SK-N-SH (cell line): ENCODE measurements at regions not wholly inside any gene's neighbourhood (a gene's known extent, or its start where the extent isn't known, plus 50 kb on each side); places are given as distances from the start of the nearest gene placed in this dataset.

Experiments used
- CTCF ChIA-PET: fragments of 300-600, 350-600 bp; formaldehyde crosslinking; extraction: SDS; loops from one replicate; lab custom pipeline; 2021; lab: Yijun Ruan, JAX
- POLR2A ChIA-PET: fragments of 350-600 bp; sonication (Branson Sonifier 250); formaldehyde crosslinking; extraction: SDS; loops from one replicate; lab custom pipeline; 2020; ENCODE audit warnings: antibody characterized with exemption, inconsistent platforms; lab: Yijun Ruan, JAX
- DNase-seq: peaks from one replicate; pipeline ENCODE4 v3.0.0; 2012
- H2AFZ ChIP-seq: fragments of 200-600 bp; sonication (generic); 2 replicates; pipeline ENCODE4 v1.8.1; 2016; ENCODE audit warnings: antibody characterized with exemption, mild to moderate bottlenecking, low read depth
- H3F3A ChIP-seq: fragments of 200-600 bp; sonication (generic); replicated peaks from 2 replicates; pipeline ENCODE3; 2016; ENCODE audit warnings: antibody characterized with exemption, mild to moderate bottlenecking; ENCODE audit not compliant: insufficient read depth
- H3K27ac ChIP-seq, 2 experiments: fragments of 200-500 bp in 1 of 2; fragments of 200-600 bp in 1 of 2; sonication (Bioruptor generic) in 1 of 2; sonication (generic), shearing (Covaris generic) in 1 of 2; 2 replicates each; pipeline versions ENCODE4 v1.5.1 to v1.6.1; 2014 to 2016; ENCODE audit warnings: low read depth in 2 of 2, inconsistent platforms in 1 of 2, low read length in 1 of 2, mild to moderate bottlenecking in 1 of 2, mixed read lengths in 1 of 2
- H3K27me3 ChIP-seq: fragments of 200-600 bp; sonication (generic), shearing (Covaris generic); 2 replicates; pipeline ENCODE4 v1.6.1; 2016; ENCODE audit warnings: mixed run types; ENCODE audit not compliant: insufficient read depth
- H3K36me3 ChIP-seq, 2 experiments: fragments of 200-500 bp in 1 of 2; fragments of 200-600 bp in 1 of 2; sonication (Bioruptor generic) in 1 of 2; sonication (generic) in 1 of 2; replicated peaks in 1 of 2; 2 replicates each; pipeline versions ENCODE3 to v1.5.1; 2014 to 2016; ENCODE audit warnings: low read length in 1 of 2, mild to moderate bottlenecking in 1 of 2; ENCODE audit not compliant: insufficient read depth in 2 of 2, control insufficient read depth in 1 of 2
- H3K4me1 ChIP-seq, 2 experiments: fragments of 200-500 bp in 1 of 2; fragments of 200-600 bp in 1 of 2; sonication (Bioruptor generic) in 1 of 2; sonication (generic), shearing (Covaris generic) in 1 of 2; 2 replicates each; pipeline versions ENCODE4 v1.5.1 to v1.6.1; 2014 to 2016; ENCODE audit warnings: low read depth in 1 of 2, low read length in 1 of 2, mixed run types in 1 of 2; ENCODE audit not compliant: insufficient read depth in 2 of 2, control insufficient read depth in 1 of 2
- H3K4me2 ChIP-seq: fragments of 200-600 bp; sonication (generic), shearing (Covaris generic); 2 replicates; pipeline ENCODE4 v1.6.1; 2017; ENCODE audit warnings: mixed run types
- H3K4me3 ChIP-seq, 2 experiments: fragments of 200-500 bp in 1 of 2; fragments of 200-600 bp in 1 of 2; sonication (Bioruptor generic) in 1 of 2; sonication (generic), shearing (Covaris generic) in 1 of 2; 2 replicates each; pipeline versions ENCODE4 v1.5.1 to v1.8.1; 2014 to 2016; ENCODE audit warnings: low read depth in 2 of 2, inconsistent platforms in 1 of 2, low read length in 1 of 2, mild to moderate bottlenecking in 1 of 2, mixed read lengths in 1 of 2, moderate library complexity in 1 of 2
- H3K79me2 ChIP-seq: fragments of 200-600 bp; sonication (generic); 2 replicates; pipeline ENCODE4 v1.8.1; 2017; ENCODE audit warnings: mild to moderate bottlenecking; ENCODE audit not compliant: insufficient read depth
- H3K9ac ChIP-seq: fragments of 200-600 bp; sonication (generic); 2 replicates; pipeline ENCODE4 v1.6.1; 2017; ENCODE audit warnings: mixed run types
- H3K9me2 ChIP-seq: fragments of 200-600 bp; sonication (generic); 2 replicates; pipeline ENCODE4 v1.6.1; 2017; ENCODE audit warnings: mixed run types
- H3K9me3 ChIP-seq: fragments of 200-600 bp; sonication (generic); 2 replicates; pipeline ENCODE4 v1.6.1; 2017; ENCODE audit warnings: mixed run types, mild to moderate bottlenecking, moderate library complexity
- H4K20me1 ChIP-seq: fragments of 200-600 bp; sonication (generic); 2 replicates; pipeline ENCODE4 v1.6.1; 2017; ENCODE audit warnings: mild to moderate bottlenecking, mixed run types; ENCODE audit not compliant: insufficient read depth
- CHD2 ChIP-seq: fragments of 150-350 bp; IDR thresholded peaks from 2 replicates; pipeline ENCODE4 v1.6.1; 2018; ENCODE audit warnings: low read length; ENCODE audit not compliant: partially characterized antibody
- CTCF ChIP-seq: fragments of 200-600 bp; sonication (generic); IDR thresholded peaks from 2 replicates; pipeline ENCODE4 v1.6.1; 2017; ENCODE audit warnings: antibody characterized with exemption, mild to moderate bottlenecking, moderate library complexity
- ELF1 ChIP-seq: IDR thresholded peaks from 2 replicates; pipeline ENCODE4 v1.4.0; 2012
- EP300 ChIP-seq, 2 experiments: IDR thresholded peaks; 2 replicates each; pipeline versions ENCODE4 v1.4.0 to v1.6.1; 2012; ENCODE audit warnings: borderline replicate concordance in 1 of 2, low read depth in 1 of 2, low read length in 1 of 2
- EZH2phosphoT487 ChIP-seq: fragments of 200-600 bp; sonication (generic); IDR thresholded peaks from 2 replicates; pipeline ENCODE4 v1.6.1; 2017; ENCODE audit warnings: low read depth, mixed run types, mild to moderate bottlenecking, antibody characterized with exemption, moderate library complexity, borderline replicate concordance
- FOSL2 ChIP-seq: IDR thresholded peaks from 2 replicates; pipeline ENCODE4 v1.4.0; 2012; ENCODE audit warnings: low read depth, mild to moderate bottlenecking, moderate library complexity, borderline replicate concordance
- FOXM1 ChIP-seq: IDR thresholded peaks from 2 replicates; pipeline ENCODE4 v1.4.0; 2012; ENCODE audit warnings: low read depth, mild to moderate bottlenecking
- GABPA ChIP-seq: IDR thresholded peaks from 2 replicates; pipeline ENCODE4 v1.4.0; 2012; ENCODE audit warnings: low read depth, mild to moderate bottlenecking
- GATA2 ChIP-seq: sonication (generic); formaldehyde crosslinking; IDR thresholded peaks from 2 replicates; pipeline ENCODE4 v1.5.0; 2020; ENCODE audit warnings: mild to moderate bottlenecking, missing genetic modification reagents
- IRF3 ChIP-seq: fragments of 150-350 bp; IDR thresholded peaks from 2 replicates; pipeline ENCODE4 v1.6.1; 2016; ENCODE audit warnings: mild to moderate bottlenecking, low read depth, low read length
- JUND ChIP-seq: IDR thresholded peaks from 2 replicates; pipeline ENCODE4 v1.4.0; 2012
- MAX ChIP-seq: IDR thresholded peaks from 2 replicates; pipeline ENCODE4 v1.4.0; 2012; ENCODE audit warnings: low read depth
- MXI1 ChIP-seq: IDR thresholded peaks from 2 replicates; pipeline ENCODE4 v1.6.1; 2012; ENCODE audit warnings: mild to moderate bottlenecking, low read depth, low read length, improper control_type of control experiment
- NRF1 ChIP-seq: IDR thresholded peaks from 2 replicates; pipeline ENCODE4 v1.6.1; 2012; ENCODE audit warnings: low read depth, mild to moderate bottlenecking, low read length
- PBX3 ChIP-seq: IDR thresholded peaks from 2 replicates; pipeline ENCODE4; 2012
- RCOR1 ChIP-seq: fragments of 150-350 bp; IDR thresholded peaks from 2 replicates; pipeline ENCODE4 v1.6.1; 2017; ENCODE audit warnings: antibody characterized with exemption, low read length
- RFX5 ChIP-seq: IDR thresholded peaks from 2 replicates; pipeline ENCODE4 v1.6.1; 2012; ENCODE audit warnings: mild to moderate bottlenecking, improper control_type of control experiment, low read length
- RXRA ChIP-seq: IDR thresholded peaks from 2 replicates; pipeline ENCODE4 v1.4.0; 2012; ENCODE audit warnings: low read depth, mild to moderate bottlenecking, borderline replicate concordance
- SIN3A ChIP-seq: IDR thresholded peaks from 2 replicates; pipeline ENCODE4 v1.6.1; 2012; ENCODE audit warnings: low read depth, mild to moderate bottlenecking, low read length, moderate library complexity, borderline replicate concordance
- SMC3 ChIP-seq: IDR thresholded peaks from 2 replicates; pipeline ENCODE4 v1.6.1; 2012; ENCODE audit warnings: low read depth, low read length, improper control_type of control experiment
- TEAD4 ChIP-seq: IDR thresholded peaks from 2 replicates; pipeline ENCODE4 v1.4.0; 2012; ENCODE audit warnings: mild to moderate bottlenecking, borderline replicate concordance; ENCODE audit not compliant: insufficient read depth
- WGBS: methylation state at CpG from one replicate; pipeline ENCODE4 v1.1.6; 2017; ENCODE audit warnings: low lambda C conversion rate; 5-methylcytosine and 5-hydroxymethylcytosine counted together
- TF ChIP-seq, protein P1 (sequence below): IDR thresholded peaks from 2 replicates; pipeline ENCODE4 v1.6.1; 2012; ENCODE audit warnings: mild to moderate bottlenecking, low read depth, low read length, moderate library complexity

DNA sequence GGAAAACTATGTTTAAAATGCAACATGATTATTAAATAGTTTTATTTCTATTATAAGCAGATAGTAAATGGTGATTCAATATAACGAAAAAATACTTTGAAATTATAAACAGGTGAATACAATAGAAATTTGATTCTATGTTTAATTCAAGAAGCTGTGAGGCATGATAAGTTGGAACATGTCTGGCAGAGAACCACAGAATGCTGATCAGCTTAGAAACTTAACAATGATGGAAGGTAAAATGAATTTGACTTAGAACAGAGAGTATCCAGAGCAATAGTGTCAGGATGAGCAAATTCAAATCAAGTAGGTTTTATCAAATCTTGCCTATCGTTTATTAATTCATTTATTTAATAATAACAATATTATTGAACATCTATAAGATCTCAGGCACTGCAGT, 83.4 kb upstream of the ADGRL4 start (continued):
- TF ChIP-seq PBX3 (no peak), TEAD4 (no peak), CHD2 (no peak), GABPA (no peak), JUND (no peak), RCOR1 (no peak)

- no peaks in the 10 kb centered on the region for H3K27me3 ChIP-seq
- no peak overlapping the region for H2AFZ ChIP-seq
- WGBS, result 92% methylated on average over 2 of the region's 2 CpGs
- no peak overlapping the region for H3K9ac ChIP-seq
- no peaks in the 10 kb centered on the region for H3K79me2 ChIP-seq
- no peak overlapping the region for H3K4me3 ChIP-seq
- H3K9me2 ChIP-seq, result no peaks in the 10 kb centered on the region
- no peaks in the 10 kb centered on the region for H4K20me1 ChIP-seq
- no peak overlapping the region for H3K27ac ChIP-seq
- H3F3A ChIP-seq, result peaks cover 7% of the 10 kb centered on the region
- peaks cover 0 to 15% of the 10 kb centered on the region in 2 experiments; a peak in 1 of 4 replicates for H3K4me1 ChIP-seq
- no peaks in the 10 kb centered on the region for H3K36me3 ChIP-seq
- H3K4me2 ChIP-seq, result no peak overlapping the region
- no peak for TF ChIP-seq CTCF
- no peak for TF ChIP-seq IRF3
- no peak for TF ChIP-seq FOSL2
- no peak for TF ChIP-seq MXI1
- TF ChIP-seq RXRA, result no peak
- TF ChIP-seq PBX3, result no peak
- TF ChIP-seq EZH2phosphoT487, result no peak
- no peak for TF ChIP-seq NRF1
- TF ChIP-seq FOXM1, result no peak
- no peak for TF ChIP-seq SIN3A
- TF ChIP-seq MAX, result no peak
- TF ChIP-seq CHD2, result no peak
- no peak for TF ChIP-seq EP300 (IDR thresholded peaks at IDR 0.05; ENCODE audit: borderline replicate concordance in 1 of 2, low read depth in 1 of 2, low read length in 1 of 2)
- no peak for TF ChIP-seq RCOR1
- TF ChIP-seq GATA2 (CRISPR knock-in tag), result no peak
- no peak for TF ChIP-seq RFX5
- TF ChIP-seq ELF1, result no peak
- TF ChIP-seq SMC3, result no peak
- TF ChIP-seq, protein P1, sequence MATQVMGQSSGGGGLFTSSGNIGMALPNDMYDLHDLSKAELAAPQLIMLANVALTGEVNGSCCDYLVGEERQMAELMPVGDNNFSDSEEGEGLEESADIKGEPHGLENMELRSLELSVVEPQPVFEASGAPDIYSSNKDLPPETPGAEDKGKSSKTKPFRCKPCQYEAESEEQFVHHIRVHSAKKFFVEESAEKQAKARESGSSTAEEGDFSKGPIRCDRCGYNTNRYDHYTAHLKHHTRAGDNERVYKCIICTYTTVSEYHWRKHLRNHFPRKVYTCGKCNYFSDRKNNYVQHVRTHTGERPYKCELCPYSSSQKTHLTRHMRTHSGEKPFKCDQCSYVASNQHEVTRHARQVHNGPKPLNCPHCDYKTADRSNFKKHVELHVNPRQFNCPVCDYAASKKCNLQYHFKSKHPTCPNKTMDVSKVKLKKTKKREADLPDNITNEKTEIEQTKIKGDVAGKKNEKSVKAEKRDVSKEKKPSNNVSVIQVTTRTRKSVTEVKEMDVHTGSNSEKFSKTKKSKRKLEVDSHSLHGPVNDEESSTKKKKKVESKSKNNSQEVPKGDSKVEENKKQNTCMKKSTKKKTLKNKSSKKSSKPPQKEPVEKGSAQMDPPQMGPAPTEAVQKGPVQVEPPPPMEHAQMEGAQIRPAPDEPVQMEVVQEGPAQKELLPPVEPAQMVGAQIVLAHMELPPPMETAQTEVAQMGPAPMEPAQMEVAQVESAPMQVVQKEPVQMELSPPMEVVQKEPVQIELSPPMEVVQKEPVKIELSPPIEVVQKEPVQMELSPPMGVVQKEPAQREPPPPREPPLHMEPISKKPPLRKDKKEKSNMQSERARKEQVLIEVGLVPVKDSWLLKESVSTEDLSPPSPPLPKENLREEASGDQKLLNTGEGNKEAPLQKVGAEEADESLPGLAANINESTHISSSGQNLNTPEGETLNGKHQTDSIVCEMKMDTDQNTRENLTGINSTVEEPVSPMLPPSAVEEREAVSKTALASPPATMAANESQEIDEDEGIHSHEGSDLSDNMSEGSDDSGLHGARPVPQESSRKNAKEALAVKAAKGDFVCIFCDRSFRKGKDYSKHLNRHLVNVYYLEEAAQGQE, result no peak
- CTCF ChIA-PET, result no interaction called here
- no peaks in the 10 kb centered on the region for H3K9me3 ChIP-seq
- DNase-seq, result no peak
- POLR2A ChIA-PET, result no interaction called here
These were observed 75.7 kb upstream of the ADGRL4 start for GRCh38 chr1:79082233-79082632.
